ENCODE measurements at regions not wholly inside any gene's neighbourhood (a gene's known extent, or its start where the extent isn't known, plus 50 kb on each side); places are given as distances from the start of the nearest gene placed in this dataset.

DNA sequence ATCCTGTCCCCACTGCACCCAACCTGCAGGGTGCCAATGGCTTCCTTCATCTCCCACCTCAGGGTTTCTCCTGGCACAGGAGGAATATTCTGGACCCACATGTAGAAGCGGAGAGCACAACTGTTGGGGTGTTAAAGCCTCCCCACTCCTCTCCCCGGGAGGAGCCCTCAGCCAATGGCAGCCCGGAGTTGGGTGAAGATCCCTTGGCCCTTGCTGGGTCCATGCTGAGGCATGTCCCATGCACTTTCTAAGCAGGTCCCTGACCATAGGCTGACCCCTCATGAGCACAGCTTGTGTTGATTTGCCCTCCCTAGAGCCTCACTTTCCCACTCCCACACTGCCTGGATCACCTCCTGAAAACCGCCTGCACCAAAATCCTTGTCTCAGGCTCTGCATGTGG, 97.2 kb upstream of the PMEPA1 start:
- TF ChIP-seq, protein P1, sequence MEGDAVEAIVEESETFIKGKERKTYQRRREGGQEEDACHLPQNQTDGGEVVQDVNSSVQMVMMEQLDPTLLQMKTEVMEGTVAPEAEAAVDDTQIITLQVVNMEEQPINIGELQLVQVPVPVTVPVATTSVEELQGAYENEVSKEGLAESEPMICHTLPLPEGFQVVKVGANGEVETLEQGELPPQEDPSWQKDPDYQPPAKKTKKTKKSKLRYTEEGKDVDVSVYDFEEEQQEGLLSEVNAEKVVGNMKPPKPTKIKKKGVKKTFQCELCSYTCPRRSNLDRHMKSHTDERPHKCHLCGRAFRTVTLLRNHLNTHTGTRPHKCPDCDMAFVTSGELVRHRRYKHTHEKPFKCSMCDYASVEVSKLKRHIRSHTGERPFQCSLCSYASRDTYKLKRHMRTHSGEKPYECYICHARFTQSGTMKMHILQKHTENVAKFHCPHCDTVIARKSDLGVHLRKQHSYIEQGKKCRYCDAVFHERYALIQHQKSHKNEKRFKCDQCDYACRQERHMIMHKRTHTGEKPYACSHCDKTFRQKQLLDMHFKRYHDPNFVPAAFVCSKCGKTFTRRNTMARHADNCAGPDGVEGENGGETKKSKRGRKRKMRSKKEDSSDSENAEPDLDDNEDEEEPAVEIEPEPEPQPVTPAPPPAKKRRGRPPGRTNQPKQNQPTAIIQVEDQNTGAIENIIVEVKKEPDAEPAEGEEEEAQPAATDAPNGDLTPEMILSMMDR (conservative IDR thresholded peaks at IDR 0.05) = no peak
- no peak for TF ChIP-seq ZFX (IDR thresholded peaks at IDR 0.05)
- no peak overlapping the region for H3K27ac ChIP-seq

DNA sequence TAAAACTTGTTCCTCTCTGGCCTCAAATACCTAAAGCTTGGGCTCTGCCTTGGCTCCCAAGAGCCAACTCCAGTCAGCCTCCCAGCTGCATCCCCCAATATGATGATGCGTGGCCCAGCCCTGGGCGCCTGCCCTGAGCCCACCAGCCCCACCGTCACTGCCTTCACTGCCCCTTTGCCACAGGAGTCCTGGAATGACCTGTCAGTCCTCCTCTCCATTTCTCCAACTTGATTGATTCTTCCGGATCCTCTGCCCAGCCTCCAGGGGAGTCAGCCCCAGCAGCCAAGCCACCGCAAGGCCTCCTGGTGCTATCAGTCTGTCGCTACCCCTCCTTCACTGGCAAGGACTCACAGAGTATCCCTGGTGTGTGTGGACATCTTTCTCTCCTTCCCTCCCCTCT, 96.7 kb upstream of the PMEPA1 start:
- H3K27ac ChIP-seq = no peak overlapping the region

DNA sequence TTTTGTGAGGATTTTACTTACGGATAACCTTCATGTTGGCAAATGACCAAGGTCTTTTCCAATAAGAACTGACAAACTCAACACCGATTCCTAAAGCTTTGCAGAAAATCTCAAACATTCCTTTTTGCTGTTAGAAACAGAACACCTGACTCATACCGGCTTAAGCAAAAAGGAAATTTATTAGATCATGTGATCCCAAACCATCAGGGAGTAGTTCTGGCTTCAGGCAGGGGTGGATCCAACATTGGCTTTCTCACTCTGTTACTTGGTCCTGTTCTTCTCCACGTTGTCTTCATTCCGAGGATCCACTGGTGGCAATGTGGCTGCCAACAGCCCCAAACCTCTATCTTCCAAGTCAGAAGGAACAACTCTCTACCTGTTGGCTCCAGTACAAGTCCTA, 95.9 kb upstream of the PMEPA1 start:
- H3K27ac ChIP-seq = no peak overlapping the region

More for the DNA sequence above, 96.7 kb upstream of the PMEPA1 start:
- no peak for TF ChIP-seq ZFX (IDR thresholded peaks at IDR 0.05)
- TF ChIP-seq, protein P1 (conservative IDR thresholded peaks at IDR 0.05) = no peak

DNA sequence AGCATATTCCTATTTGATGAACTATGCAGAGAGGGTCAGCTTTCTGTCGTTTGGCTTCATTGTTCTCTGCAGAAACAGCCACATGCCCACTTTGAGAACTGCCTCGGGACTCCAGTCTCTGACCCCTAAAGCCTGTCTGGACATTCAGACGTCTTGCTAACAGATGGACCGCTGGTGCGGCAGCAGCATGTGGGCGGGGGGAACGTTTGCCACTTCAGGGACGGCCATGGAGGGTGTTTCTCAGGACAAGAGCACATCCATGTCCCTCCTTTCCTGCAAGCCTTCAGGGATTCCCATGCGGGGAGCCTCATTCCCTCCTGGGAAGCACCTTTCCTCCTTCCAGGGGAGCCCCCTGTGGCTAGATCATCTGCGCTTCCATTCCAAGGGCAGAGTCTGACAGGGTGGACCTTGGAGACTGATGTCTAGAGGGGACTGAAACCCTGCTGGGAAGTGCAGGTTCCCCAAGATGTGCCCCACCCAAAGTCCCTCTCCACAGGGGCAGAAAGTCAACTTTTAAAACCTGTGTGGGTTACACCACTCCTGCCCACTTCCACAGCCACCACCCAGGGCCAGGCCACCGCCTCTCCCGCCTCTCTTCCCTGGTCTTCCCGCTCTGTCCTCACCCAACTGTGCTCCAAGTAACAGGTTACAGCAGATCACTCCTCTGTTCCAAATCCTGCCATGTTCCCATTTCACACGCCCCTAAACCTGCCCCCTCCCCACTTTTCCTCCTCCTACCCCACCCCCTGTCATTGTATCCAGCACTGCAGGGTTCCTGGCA, 94.8 kb upstream of the PMEPA1 start:
- H3K27ac ChIP-seq = no peak overlapping the region
- TF ChIP-seq, protein P1 (conservative IDR thresholded peaks at IDR 0.05) = no peak
- TF ChIP-seq ZFX (IDR thresholded peaks at IDR 0.05) = no peak

More for the DNA sequence above, 95.9 kb upstream of the PMEPA1 start:
- TF ChIP-seq, protein P1 (conservative IDR thresholded peaks at IDR 0.05) = no peak

DNA sequence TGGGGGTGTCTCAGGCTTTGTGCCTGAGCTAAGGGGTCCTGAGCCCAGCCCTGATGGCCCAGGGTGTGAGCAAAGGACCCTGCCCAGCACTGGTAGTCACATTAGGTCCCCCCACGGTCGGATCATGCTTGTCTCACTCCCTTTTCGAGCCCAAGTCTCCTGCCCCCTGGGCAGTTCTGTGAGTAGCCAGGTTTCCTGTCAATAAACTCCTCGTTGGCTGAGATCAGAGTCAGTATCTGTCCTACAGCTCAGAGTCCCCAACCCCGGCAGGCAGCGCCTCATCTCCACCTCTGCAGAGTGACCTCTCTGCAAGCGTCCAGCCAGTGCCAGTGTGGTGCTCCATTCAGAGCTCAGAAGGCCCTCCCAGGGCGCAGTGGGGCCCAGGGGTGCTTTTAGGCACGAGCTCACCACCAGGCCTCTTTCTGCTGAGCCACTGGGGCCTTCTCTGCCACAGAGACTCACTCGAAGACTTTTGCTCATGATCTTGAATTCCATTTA, 93.7 kb upstream of the PMEPA1 start:
- TF ChIP-seq ZFX (IDR thresholded peaks at IDR 0.05) = no peak
- TF ChIP-seq, protein P1 (conservative IDR thresholded peaks at IDR 0.05) = no peak
- H3K27ac ChIP-seq = no peak overlapping the region

DNA sequence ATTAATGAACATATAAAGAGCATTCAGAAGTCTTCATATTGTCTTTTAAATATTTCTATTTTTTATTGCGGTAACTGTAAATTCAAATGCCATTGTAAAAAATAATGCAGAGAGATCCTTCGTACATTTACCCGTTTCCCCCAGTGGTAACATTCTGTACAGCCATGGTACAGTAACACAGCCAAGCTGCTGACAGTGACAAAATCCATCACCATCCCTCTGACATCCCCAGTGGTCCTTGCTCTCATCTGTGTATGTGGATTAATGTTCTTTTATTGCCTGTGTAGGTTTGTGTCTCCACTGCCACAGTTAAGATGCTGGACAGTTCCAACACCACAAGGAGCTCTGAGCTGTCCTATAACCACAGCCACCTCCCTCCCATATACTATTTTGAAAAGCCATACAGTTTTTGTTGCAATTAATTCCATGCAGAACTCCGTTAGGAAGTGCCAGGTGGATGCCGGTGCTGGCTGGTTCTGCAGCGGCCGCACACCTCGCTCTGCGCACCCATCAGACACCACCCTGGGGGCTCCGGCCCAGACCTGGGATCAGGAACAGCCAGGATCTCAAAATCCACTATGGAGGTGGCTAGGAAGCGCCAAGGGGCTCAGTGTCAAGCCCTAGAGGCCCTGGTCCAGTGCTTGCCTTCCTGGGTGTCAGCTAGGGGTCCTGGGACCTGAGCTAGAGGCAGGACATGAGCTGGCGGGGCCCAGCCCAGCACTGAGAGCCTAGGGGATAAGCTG, 93.1 kb upstream of the PMEPA1 start:
- no peak for TF ChIP-seq ZFX (IDR thresholded peaks at IDR 0.05)
- TF ChIP-seq, protein P1 (conservative IDR thresholded peaks at IDR 0.05) = no peak
- no peak overlapping the region for H3K27ac ChIP-seq

DNA sequence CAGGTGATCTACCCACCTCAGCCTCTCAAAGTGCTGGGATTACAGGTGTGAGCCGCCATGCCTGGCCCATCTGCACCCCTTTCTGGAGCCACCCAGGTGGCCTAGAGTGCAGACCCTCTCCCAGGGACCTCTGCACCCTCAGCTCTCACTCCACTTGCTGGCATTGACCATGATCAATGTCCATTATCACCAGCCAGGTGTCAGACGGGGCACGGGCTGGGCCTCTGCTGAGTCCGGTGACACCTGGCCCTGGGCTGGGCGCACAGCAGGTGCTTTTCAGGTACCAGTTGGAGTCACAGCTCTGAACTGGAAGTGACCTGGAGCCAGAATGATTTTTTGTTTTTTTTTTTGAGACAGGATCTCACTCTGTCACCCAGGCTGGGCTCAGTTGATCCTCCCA, 91.8 kb upstream of the PMEPA1 start:
- TF ChIP-seq ZFX (IDR thresholded peaks at IDR 0.05) = no peak
- TF ChIP-seq, protein P1 (conservative IDR thresholded peaks at IDR 0.05) = no peak
- no peak overlapping the region for H3K27ac ChIP-seq
